Thyroid gland (tissue), 4 donors: ENCODE measurements at regions not wholly inside any gene's neighbourhood (a gene's known extent, or its start where the extent isn't known, plus 50 kb on each side); places are given as distances from the start of the nearest gene placed in this dataset.

ENCODE experiments used
- POLR2A ChIP-seq, 2 donors: fragments of 450-650 bp; IDR thresholded peaks; one replicate each; pipeline ENCODE4 v1.6.1; 2017; ENCODE audit warnings: antibody characterized with exemption in 2 of 2, mild to moderate bottlenecking in 2 of 2, moderate library complexity in 1 of 2
- TF ChIP-seq, protein P1 (sequence below), 6 experiments: fragments of 200-600 bp in 3 of 6; fragments of 450-650 bp in 3 of 6; sonication (generic) in 3 of 6; IDR thresholded peaks; one replicate each; pipeline ENCODE4 v1.5.1; 2016 to 2019; ENCODE audit warnings: antibody characterized with exemption in 6 of 6, mild to moderate bottlenecking in 2 of 6, inconsistent platforms in 1 of 6, moderate library complexity in 1 of 6

DNA sequence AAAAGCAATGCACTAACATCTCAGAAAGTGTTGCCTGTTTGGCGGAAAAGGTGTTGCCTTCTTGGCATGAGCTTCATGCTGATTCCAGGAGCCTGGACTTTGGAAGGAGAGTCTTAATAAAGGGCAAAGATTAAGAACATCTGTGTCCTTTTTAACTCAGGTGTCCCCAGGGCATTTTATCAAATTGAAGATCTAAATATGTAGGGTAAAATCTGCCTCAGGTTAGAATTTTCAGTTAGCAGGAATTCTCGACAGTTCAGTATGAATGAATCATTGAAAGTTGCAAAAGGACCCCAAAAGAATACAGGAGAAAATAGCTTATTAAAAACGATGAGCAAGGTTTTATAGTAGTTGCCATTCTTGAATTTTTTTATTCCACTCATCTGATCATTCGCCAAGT is 325.2 kb downstream of the SUCLA2 start:
- TF ChIP-seq, protein P1, sequence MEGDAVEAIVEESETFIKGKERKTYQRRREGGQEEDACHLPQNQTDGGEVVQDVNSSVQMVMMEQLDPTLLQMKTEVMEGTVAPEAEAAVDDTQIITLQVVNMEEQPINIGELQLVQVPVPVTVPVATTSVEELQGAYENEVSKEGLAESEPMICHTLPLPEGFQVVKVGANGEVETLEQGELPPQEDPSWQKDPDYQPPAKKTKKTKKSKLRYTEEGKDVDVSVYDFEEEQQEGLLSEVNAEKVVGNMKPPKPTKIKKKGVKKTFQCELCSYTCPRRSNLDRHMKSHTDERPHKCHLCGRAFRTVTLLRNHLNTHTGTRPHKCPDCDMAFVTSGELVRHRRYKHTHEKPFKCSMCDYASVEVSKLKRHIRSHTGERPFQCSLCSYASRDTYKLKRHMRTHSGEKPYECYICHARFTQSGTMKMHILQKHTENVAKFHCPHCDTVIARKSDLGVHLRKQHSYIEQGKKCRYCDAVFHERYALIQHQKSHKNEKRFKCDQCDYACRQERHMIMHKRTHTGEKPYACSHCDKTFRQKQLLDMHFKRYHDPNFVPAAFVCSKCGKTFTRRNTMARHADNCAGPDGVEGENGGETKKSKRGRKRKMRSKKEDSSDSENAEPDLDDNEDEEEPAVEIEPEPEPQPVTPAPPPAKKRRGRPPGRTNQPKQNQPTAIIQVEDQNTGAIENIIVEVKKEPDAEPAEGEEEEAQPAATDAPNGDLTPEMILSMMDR (IDR thresholded peaks at IDR 0.05), result no peak
- TF ChIP-seq POLR2A (IDR thresholded peaks at IDR 0.05), result no peak
